22Rv1 (cell line): ENCODE measurements at regions not wholly inside any gene's neighbourhood (a gene's known extent, or its start where the extent isn't known, plus 50 kb on each side); places are given as distances from the start of the nearest gene placed in this dataset.

Source experiments
- CTCF ChIP-seq: fragments of 450-650 bp; IDR thresholded peaks from 2 replicates; pipeline ENCODE4 v1.5.1; 2017; ENCODE audit warnings: mild to moderate bottlenecking
- ZFX ChIP-seq: fragments of 450-650 bp; IDR thresholded peaks from 2 replicates; pipeline ENCODE4 v1.6.1; 2017; ENCODE audit warnings: antibody characterized with exemption, borderline replicate concordance

GRCh38 chr4:180734753-180735432 lies 1508.3 kb upstream of the TENM3 start:
- TF ChIP-seq CTCF (no peak), ZFX (no peak)
